WTC11 (cell line): ENCODE measurements at regions not wholly inside any gene's neighbourhood (a gene's known extent, or its start where the extent isn't known, plus 50 kb on each side); places are given as distances from the start of the nearest gene placed in this dataset.
"Not testable (repeated sequence)": the region's sequence is repeated elsewhere in the genome, so short reads cannot be mapped to it uniquely, and the experiment has no call there.

Experiments
- ATAC-seq: fragments of 200-7000 bp; cut with Tn5 transposase; 2 replicates; pipeline ENCODE4 v1.10.0; 2021; ENCODE audit warnings: mild to moderate bottlenecking, moderate library complexity
- CTCF ChIA-PET: fragments of 300-600 bp; sonication (Branson Sonifier 250); formaldehyde crosslinking; loops from one replicate; lab custom pipeline; 2021; ENCODE audit warnings: antibody characterized with exemption; lab: Charles Lee
- POLR2A ChIA-PET: fragments of 350-600 bp; sonication (Branson Sonifier 250); formaldehyde crosslinking; loops from one replicate; lab custom pipeline; 2021; ENCODE audit warnings: antibody characterized with exemption; lab: Charles Lee
- DNase-seq: peaks from one replicate; pipeline ENCODE4 v3.0.0; 2021; ENCODE audit warnings: low spot score
- H3K27ac Mint-ChIP-seq: 2 replicates; pipeline ENCODE4 v1.8.0; 2021; ENCODE audit warnings: mixed read lengths
- H3K27me3 Mint-ChIP-seq: 2 replicates; pipeline ENCODE4 v1.8.0; 2021; ENCODE audit warnings: low read depth, mild to moderate bottlenecking, moderate library complexity, mixed read lengths
- H3K36me3 Mint-ChIP-seq: 2 replicates; pipeline ENCODE4 v1.8.0; 2021; ENCODE audit warnings: mixed read lengths
- H3K4me1 Mint-ChIP-seq: 2 replicates; pipeline ENCODE4 v1.8.0; 2022; ENCODE audit warnings: mixed read lengths
- H3K4me3 Mint-ChIP-seq: 2 replicates; pipeline ENCODE4 v1.8.0; 2021; ENCODE audit warnings: mild to moderate bottlenecking, moderate library complexity, mixed read lengths
- H3K9me3 Mint-ChIP-seq: 2 replicates; pipeline ENCODE4 v1.8.0; 2021; ENCODE audit warnings: mixed read lengths
- CREM ChIP-seq: sonication (generic); formaldehyde crosslinking; IDR thresholded peaks from 2 replicates; pipeline ENCODE4 v1.8.1; 2022; ENCODE audit warnings: mild to moderate bottlenecking, missing genetic modification reagents, moderate library complexity
- E2F5 ChIP-seq: sonication (generic); formaldehyde crosslinking; IDR thresholded peaks from 2 replicates; pipeline ENCODE4 v1.8.1; 2022; ENCODE audit warnings: mild to moderate bottlenecking, moderate library complexity, missing genetic modification reagents
- ELF4 ChIP-seq: sonication (generic); formaldehyde crosslinking; IDR thresholded peaks from 2 replicates; pipeline ENCODE4 v1.8.1; 2022; ENCODE audit warnings: low read depth, mild to moderate bottlenecking, moderate library complexity, missing genetic modification reagents
- ERG ChIP-seq: fragments of 250-450 bp; sonication (Bioruptor Pico); IDR thresholded peaks from 2 replicates; pipeline ENCODE4 v1.8.0; 2021; ENCODE audit warnings: mild to moderate bottlenecking
- GTF2I ChIP-seq: fragments of 250-450 bp; sonication (Bioruptor Pico); conservative IDR thresholded peaks from 2 replicates; pipeline ENCODE4 v1.4.0; 2021; ENCODE audit warnings: mild to moderate bottlenecking
- HMGXB4 ChIP-seq: sonication (generic); formaldehyde crosslinking; IDR thresholded peaks from 2 replicates; pipeline ENCODE4 v1.8.1; 2023; ENCODE audit warnings: mild to moderate bottlenecking, moderate library complexity, missing genetic modification reagents
- JAZF1 ChIP-seq: fragments of 250-450 bp; sonication (Bioruptor Pico); IDR thresholded peaks from 2 replicates; pipeline ENCODE4 v1.9.0; 2021; ENCODE audit warnings: moderate library complexity, mild to moderate bottlenecking, inconsistent platforms
- NFATC4 ChIP-seq: fragments of 250-450 bp; sonication (Bioruptor Pico); IDR thresholded peaks from 2 replicates; pipeline ENCODE4 v1.9.0; 2021; ENCODE audit warnings: mild to moderate bottlenecking
- RELA ChIP-seq: sonication (generic); formaldehyde crosslinking; IDR thresholded peaks from 2 replicates; pipeline ENCODE4 v1.8.1; 2022; ENCODE audit warnings: missing genetic modification reagents, mild to moderate bottlenecking, borderline replicate concordance
- RORB ChIP-seq: fragments of 250-450 bp; sonication (Bioruptor Pico); IDR thresholded peaks from 2 replicates; pipeline ENCODE4 v1.9.0; 2021; ENCODE audit warnings: mild to moderate bottlenecking
- TF ChIP-seq, protein P1 (sequence below): sonication (generic); formaldehyde crosslinking; conservative IDR thresholded peaks from 2 replicates; pipeline ENCODE4 v1.8.1; 2023; ENCODE audit warnings: mild to moderate bottlenecking, low read depth, missing genetic modification reagents, moderate library complexity
- TF ChIP-seq, protein P2 (sequence below): sonication (generic); formaldehyde crosslinking; IDR thresholded peaks from 2 replicates; pipeline ENCODE4 v1.8.0; 2022; ENCODE audit warnings: mild to moderate bottlenecking, missing genetic modification reagents
- TF ChIP-seq, protein P3 (sequence below): fragments of 250-450 bp; sonication (Bioruptor Pico); IDR thresholded peaks from 2 replicates; pipeline ENCODE4 v2.1.2; 2022; ENCODE audit warnings: mild to moderate bottlenecking, moderate library complexity

- H3K4me3 Mint-ChIP-seq: no peak overlapping the region
- H3K4me1 Mint-ChIP-seq: no peaks in the 10 kb centered on the region
- DNase-seq (no peak), ATAC-seq (no peak)
- H3K27me3 Mint-ChIP-seq: peaks cover 4% of the 10 kb centered on the region; the same call in 1 of the 2 replicates
- POLR2A ChIA-PET: no interaction called here
- no peak overlapping the region for H3K27ac Mint-ChIP-seq
- CTCF ChIA-PET: no interaction called here
- peaks cover 56% of the 10 kb centered on the region for H3K9me3 Mint-ChIP-seq
- H3K36me3 Mint-ChIP-seq: peaks cover 49% of the 10 kb centered on the region
- TF ChIP-seq RELA (CRISPR knock-in tag) (no peak), RORB (no peak)
Observed at GRCh38 chr12:34223640-34224039, 201.3 kb downstream of the ALG10 start.

DNA sequence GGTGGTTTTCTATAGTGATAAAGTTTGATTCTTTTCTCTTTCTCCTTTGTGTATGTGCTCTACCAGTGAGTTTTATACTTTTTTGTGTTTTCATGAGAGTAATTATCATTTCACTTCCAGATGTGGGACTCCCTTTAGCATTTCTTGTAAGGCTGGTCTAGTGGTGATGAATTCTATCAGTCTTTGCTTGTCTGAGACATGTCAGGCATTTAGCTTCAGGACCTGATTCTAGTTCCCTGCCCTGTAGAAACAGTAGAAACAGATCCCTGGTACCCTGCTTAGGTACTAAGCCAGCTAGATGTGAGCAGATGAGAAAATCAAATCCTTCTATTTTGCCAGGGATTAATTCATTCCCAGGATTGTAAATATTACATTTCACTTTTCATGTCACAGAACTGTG lies 203.7 kb downstream of the ALG10 start:
- Mint-ChIP-seq H3K9me3 (peaks cover 64% of the 10 kb centered on the region), H3K36me3 (peaks cover 50% of the 10 kb centered on the region)
- ATAC-seq, DNase-seq, POLR2A ChIA-PET, H3K27me3 Mint-ChIP-seq, H3K4me3 Mint-ChIP-seq, H3K4me1 Mint-ChIP-seq, CTCF ChIA-PET, H3K27ac Mint-ChIP-seq: not testable (repeated sequence)

DNA sequence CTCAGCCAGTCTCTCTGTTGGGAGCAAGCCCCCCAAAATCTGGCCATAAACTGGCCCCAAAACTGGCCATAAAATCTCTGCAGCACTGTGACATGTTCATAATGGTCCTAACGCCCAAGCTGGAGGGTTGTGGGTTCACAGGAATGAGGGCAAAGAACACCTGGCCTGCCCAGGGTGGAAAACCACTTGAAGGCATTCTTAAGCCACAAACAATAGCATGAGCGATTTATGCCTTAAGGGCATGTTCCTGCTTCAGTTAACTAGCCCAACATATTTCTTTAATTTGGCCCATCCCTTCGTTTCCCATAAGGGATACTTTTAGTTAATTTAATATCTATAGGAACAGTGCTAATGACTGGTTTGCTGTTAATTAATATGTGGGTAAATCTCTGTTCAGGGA lies 205.8 kb downstream of the ALG10 start:
- peaks cover 50% of the 10 kb centered on the region for H3K36me3 Mint-ChIP-seq
- DNase-seq, POLR2A ChIA-PET, H3K4me3 Mint-ChIP-seq, CTCF ChIA-PET, H3K27ac Mint-ChIP-seq, H3K27me3 Mint-ChIP-seq, H3K4me1 Mint-ChIP-seq, ATAC-seq: not testable (repeated sequence)
- H3K9me3 Mint-ChIP-seq: peaks cover 65% of the 10 kb centered on the region

DNA sequence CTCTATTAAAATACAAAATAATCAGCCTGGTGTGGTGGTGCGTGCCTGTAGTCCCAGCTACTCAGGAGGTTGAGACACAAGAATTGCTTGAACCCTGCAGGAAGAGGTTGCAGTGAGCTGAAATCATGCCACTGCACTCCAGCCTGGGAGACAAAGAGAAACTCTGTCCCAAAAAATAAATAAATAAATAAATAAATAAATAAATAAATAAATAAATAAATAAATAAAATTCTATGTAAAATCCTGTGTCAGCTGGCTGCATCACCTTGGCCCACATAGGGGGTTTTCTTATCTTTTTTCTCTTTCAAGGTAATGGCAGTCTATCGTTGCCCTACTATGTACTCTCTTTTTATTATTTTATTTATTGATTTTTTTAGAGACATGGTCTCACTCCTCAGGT lies 206.7 kb downstream of the ALG10 start:
- H3K27ac Mint-ChIP-seq, H3K4me3 Mint-ChIP-seq, ATAC-seq, CTCF ChIA-PET, H3K4me1 Mint-ChIP-seq, H3K27me3 Mint-ChIP-seq, DNase-seq: not testable (repeated sequence)
- peaks cover 60% of the 10 kb centered on the region for H3K36me3 Mint-ChIP-seq
- POLR2A ChIA-PET: interaction anchor here (0.7 kb wide), 1 partner anchor 1640 kb away, joined by 4 read pairs; no protein-coding TSS in a partner anchor
- peaks cover 74% of the 10 kb centered on the region for H3K9me3 Mint-ChIP-seq

DNA sequence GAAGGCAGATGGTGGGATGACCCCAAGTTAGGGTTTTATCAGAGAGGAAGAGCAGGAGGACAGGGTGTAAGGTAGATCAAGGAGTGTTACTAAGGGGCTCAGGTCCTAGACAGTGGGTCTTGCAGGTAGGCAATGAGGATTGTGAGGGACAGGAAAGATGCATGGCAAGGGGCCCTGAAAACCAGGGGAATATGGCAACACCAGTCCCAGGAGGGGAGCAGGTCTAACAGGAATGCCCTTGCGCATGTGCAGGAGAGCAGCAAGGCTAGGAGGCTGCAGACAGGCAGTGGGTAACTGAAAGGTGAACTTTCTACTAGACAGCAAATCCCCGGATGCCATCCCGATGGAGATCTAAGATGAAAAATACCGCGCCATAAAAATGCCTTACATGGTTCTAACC lies 211.3 kb downstream of the ALG10 start:
- POLR2A ChIA-PET: no interaction called here
- no peak for DNase-seq
- peaks cover 5% of the 10 kb centered on the region for H3K27me3 Mint-ChIP-seq
- peaks cover 49% of the 10 kb centered on the region for H3K9me3 Mint-ChIP-seq
- CTCF ChIA-PET: no interaction called here
- ATAC-seq: no peak
- H3K27ac Mint-ChIP-seq: no peak overlapping the region
- no peaks in the 10 kb centered on the region for H3K4me1 Mint-ChIP-seq
- TF ChIP-seq CREM (CRISPR knock-in tag) (no peak), HMGXB4 (no peak), JAZF1 (CRISPR knock-in tag) (no peak), ELF4 (CRISPR knock-in tag) (no peak), GTF2I (no peak), E2F5 (CRISPR knock-in tag) (no peak), ERG (CRISPR knock-in tag) (no peak), NFATC4 (CRISPR knock-in tag) (no peak)
- TF ChIP-seq, protein P1, sequence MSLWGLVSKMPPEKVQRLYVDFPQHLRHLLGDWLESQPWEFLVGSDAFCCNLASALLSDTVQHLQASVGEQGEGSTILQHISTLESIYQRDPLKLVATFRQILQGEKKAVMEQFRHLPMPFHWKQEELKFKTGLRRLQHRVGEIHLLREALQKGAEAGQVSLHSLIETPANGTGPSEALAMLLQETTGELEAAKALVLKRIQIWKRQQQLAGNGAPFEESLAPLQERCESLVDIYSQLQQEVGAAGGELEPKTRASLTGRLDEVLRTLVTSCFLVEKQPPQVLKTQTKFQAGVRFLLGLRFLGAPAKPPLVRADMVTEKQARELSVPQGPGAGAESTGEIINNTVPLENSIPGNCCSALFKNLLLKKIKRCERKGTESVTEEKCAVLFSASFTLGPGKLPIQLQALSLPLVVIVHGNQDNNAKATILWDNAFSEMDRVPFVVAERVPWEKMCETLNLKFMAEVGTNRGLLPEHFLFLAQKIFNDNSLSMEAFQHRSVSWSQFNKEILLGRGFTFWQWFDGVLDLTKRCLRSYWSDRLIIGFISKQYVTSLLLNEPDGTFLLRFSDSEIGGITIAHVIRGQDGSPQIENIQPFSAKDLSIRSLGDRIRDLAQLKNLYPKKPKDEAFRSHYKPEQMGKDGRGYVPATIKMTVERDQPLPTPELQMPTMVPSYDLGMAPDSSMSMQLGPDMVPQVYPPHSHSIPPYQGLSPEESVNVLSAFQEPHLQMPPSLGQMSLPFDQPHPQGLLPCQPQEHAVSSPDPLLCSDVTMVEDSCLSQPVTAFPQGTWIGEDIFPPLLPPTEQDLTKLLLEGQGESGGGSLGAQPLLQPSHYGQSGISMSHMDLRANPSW (CRISPR knock-in tag): no peak
- TF ChIP-seq, protein P2, sequence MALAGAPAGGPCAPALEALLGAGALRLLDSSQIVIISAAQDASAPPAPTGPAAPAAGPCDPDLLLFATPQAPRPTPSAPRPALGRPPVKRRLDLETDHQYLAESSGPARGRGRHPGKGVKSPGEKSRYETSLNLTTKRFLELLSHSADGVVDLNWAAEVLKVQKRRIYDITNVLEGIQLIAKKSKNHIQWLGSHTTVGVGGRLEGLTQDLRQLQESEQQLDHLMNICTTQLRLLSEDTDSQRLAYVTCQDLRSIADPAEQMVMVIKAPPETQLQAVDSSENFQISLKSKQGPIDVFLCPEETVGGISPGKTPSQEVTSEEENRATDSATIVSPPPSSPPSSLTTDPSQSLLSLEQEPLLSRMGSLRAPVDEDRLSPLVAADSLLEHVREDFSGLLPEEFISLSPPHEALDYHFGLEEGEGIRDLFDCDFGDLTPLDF: no peak
- TF ChIP-seq, protein P3, sequence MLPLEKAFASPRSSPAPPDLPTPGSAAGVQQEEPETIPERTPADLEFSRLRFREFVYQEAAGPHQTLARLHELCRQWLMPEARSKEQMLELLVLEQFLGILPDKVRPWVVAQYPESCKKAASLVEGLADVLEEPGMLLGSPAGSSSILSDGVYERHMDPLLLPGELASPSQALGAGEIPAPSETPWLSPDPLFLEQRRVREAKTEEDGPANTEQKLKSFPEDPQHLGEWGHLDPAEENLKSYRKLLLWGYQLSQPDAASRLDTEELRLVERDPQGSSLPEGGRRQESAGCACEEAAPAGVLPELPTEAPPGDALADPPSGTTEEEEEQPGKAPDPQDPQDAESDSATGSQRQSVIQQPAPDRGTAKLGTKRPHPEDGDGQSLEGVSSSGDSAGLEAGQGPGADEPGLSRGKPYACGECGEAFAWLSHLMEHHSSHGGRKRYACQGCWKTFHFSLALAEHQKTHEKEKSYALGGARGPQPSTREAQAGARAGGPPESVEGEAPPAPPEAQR (CRISPR knock-in tag): no peak
- H3K4me3 Mint-ChIP-seq: no peak overlapping the region
- peaks cover 58% of the 10 kb centered on the region for H3K36me3 Mint-ChIP-seq
